Lower lobe of right lung (tissue), 2 donors: ENCODE measurements at regions not wholly inside any gene's neighbourhood (a gene's known extent, or its start where the extent isn't known, plus 50 kb on each side); places are given as distances from the start of the nearest gene placed in this dataset.

Source experiments
- ATAC-seq, 2 donors: fragments of 200-7000 bp; cut with Tn5 transposase; one replicate each; pipeline ENCODE4 v1.9.1; 2020 to 2022; ENCODE audit warnings: mild to moderate bottlenecking in 2 of 2, moderate library complexity in 2 of 2
- DNase-seq: peaks from one replicate; pipeline ENCODE4 v3.0.0-alpha.2; 2020
- H3K27ac ChIP-seq: fragments of 200-600 bp; one replicate; pipeline ENCODE4 v1.8.0; 2022
- H3K27me3 ChIP-seq: fragments of 200-600 bp; one replicate; pipeline ENCODE4 v1.8.0; 2022; ENCODE audit warnings: low read depth
- H3K36me3 ChIP-seq: fragments of 200-600 bp; one replicate; pipeline ENCODE4 v1.8.0; 2022; ENCODE audit warnings: mild to moderate bottlenecking
- H3K4me1 ChIP-seq: fragments of 200-600 bp; one replicate; pipeline ENCODE4 v1.8.0; 2022
- H3K4me3 ChIP-seq: fragments of 200-600 bp; one replicate; pipeline ENCODE4 v1.8.0; 2022; ENCODE audit warnings: mild to moderate bottlenecking
- H3K9me3 ChIP-seq: fragments of 200-600 bp; one replicate; pipeline ENCODE4 v1.8.0; 2022
- intact Hi-C: fragments of 100-400 bp; cut with DNase I; formaldehyde crosslinking; loops from one replicate; pipeline ENCODE4 v1.11.0; 2022
- TF ChIP-seq, protein P1 (sequence below): fragments of 200-600 bp; IDR thresholded peaks from one replicate; pipeline ENCODE4 v1.8.0; 2022; ENCODE audit warnings: antibody characterized with exemption, mild to moderate bottlenecking
- donor health status: DM: no; HTN: yes; CAD: no; lungs with severe emphysema.

DNA sequence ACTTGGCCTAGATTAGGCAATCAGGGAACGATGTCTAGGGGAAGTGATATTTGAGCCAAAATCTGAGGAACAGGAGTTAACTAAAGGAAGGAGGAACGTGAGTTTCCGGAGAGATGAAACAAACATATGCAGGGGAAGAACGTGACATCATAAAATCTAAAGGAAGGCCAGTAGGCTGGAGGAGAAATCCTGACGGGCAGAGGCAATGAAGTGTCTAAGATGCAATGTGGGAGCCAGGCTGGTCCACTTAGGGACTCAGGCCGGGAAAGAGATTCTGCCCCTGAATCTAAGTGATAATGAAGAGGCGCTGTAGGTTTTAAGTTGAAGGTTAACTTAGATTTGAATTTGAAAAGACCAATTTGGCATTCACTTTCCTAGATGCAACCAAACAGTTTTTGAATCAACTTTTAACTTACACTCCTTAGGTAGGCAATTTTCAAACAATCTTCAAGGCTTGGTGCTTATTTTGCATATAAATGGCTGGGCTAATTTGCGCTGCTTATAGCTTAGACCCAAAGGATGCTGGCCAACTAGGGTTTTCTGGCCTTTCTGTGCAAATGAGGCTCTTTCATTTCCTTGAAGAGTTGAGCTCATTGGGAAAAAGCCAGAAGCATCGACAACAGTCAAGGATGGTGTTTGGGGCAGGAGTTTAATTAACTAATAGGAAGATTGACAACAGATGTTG is 221.7 kb downstream of the SOX11 start:
- H3K4me1 ChIP-seq: peaks cover 10% of the 10 kb centered on the region
- TF ChIP-seq, protein P1, sequence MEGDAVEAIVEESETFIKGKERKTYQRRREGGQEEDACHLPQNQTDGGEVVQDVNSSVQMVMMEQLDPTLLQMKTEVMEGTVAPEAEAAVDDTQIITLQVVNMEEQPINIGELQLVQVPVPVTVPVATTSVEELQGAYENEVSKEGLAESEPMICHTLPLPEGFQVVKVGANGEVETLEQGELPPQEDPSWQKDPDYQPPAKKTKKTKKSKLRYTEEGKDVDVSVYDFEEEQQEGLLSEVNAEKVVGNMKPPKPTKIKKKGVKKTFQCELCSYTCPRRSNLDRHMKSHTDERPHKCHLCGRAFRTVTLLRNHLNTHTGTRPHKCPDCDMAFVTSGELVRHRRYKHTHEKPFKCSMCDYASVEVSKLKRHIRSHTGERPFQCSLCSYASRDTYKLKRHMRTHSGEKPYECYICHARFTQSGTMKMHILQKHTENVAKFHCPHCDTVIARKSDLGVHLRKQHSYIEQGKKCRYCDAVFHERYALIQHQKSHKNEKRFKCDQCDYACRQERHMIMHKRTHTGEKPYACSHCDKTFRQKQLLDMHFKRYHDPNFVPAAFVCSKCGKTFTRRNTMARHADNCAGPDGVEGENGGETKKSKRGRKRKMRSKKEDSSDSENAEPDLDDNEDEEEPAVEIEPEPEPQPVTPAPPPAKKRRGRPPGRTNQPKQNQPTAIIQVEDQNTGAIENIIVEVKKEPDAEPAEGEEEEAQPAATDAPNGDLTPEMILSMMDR: no peak
- DNase-seq: no peak
- no peak for ATAC-seq
- H3K27ac ChIP-seq: no peak overlapping the region
- no peak overlapping the region for H3K4me3 ChIP-seq
- no peaks in the 10 kb centered on the region for H3K36me3 ChIP-seq
- H3K27me3 ChIP-seq: no peaks in the 10 kb centered on the region
- H3K9me3 ChIP-seq: no peaks in the 10 kb centered on the region
- intact Hi-C loops: no loop called here

DNA sequence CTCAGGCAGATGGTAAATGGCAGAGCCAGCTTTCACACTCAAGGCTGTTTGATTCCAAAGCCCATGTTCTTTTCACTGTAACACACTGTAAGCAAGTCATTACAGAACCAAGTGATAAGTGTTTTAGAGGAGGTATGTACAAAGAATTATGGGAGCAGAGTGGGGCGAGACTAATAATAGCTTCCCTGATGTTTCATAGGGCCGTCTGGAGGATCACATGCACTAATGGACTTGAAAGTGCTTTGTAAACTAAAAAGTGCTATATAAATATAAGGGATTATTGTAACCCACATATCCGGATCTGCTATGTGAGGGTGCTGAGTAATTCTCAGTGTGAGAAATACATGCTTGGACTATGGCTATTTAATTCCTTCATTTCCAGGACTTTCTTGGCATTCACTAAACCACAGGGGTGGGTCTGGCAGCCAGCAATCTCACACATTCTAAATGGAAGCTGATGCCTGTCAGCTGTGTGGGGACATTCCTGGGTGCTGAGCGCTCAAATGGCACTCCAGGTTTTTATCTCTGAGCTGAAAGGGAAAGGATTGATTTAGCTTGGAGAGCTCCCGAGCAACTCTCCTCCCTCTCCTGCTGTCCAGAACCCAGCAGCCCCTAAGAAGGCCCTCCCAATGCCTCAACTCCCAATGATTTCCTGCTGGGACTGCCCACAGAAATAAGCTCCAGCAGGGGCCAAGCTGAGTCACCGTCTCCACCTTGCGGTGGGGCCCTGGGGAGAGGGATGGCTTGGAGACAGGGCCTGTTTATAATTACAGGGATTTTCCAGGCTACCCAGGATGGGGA is 222.8 kb downstream of the SOX11 start:
- ATAC-seq (peak; percentile 68 to 77), DNase-seq (no peak)
- Histone ChIP-seq H3K36me3 (no peaks in the 10 kb centered on the region), H3K4me3 (no peak overlapping the region), H3K4me1 (peaks cover 10% of the 10 kb centered on the region), H3K27me3 (no peaks in the 10 kb centered on the region), H3K27ac (no peak overlapping the region), H3K9me3 (no peaks in the 10 kb centered on the region)
- TF ChIP-seq, protein P1: no peak
- intact Hi-C loops: no loop called here

DNA sequence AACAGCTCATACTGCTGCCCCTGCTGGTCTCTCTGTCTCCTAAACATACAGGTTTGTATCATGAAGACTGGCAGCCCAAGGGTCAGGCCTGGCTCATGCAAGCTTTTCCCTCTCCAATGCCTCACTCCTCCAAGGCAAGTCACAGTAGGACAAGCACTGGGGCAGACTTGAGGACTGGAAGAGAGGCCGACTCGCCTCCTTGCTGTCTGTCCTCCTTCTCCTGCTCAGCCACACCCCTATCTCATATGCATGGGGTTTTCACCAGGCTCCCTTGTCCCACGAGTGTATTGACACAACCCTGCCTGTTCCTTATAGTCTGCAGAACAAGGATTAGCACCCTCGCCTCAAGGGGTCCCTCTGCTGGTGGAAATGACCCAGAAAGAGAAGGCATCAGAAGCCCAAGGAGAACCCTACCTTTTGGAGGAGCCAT is 223.7 kb downstream of the SOX11 start:
- peak; percentile 67 to 82 for ATAC-seq
- no peak for DNase-seq
- no peaks in the 10 kb centered on the region for H3K9me3 ChIP-seq
- H3K27me3 ChIP-seq: no peaks in the 10 kb centered on the region
- H3K4me1 ChIP-seq: peaks cover 10% of the 10 kb centered on the region
- no peak overlapping the region for H3K27ac ChIP-seq
- intact Hi-C loops: no loop called here
- H3K36me3 ChIP-seq: no peaks in the 10 kb centered on the region
- TF ChIP-seq, protein P1: peak; percentile 44
- H3K4me3 ChIP-seq: no peak overlapping the region

DNA sequence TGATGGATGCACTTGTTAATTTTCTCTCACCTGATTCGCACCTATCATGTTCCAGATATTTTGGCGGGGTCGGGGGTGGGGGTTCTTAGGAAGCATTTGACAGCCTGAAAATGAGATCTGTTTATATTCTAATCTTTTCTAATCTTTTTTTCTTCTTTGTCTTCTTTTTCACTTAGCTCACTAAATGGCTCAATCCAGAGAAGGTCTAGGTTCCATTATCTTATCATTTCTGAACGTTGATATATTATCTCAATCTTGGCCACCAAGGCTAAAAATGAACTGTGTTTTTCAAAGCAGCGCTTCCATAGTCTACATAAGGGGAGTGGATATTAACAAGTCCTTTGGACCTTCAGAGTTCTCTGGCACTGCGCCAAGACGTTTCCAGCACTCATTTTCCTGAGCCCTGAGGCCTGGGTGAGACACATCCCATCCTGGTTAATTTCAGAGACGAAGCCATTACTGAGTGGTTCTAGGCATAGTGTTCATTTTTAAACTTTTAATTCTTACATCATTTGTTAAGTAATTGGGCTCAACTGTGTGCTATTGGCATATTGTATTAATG is 229.0 kb downstream of the SOX11 start:
- ATAC-seq: no peak
- no peak for DNase-seq
- TF ChIP-seq, protein P1: no peak
- intact Hi-C loops: no loop called here
- H3K4me1 ChIP-seq: no peaks in the 10 kb centered on the region
- no peaks in the 10 kb centered on the region for H3K27me3 ChIP-seq
- H3K27ac ChIP-seq: no peak overlapping the region
- H3K4me3 ChIP-seq: no peak overlapping the region
- no peaks in the 10 kb centered on the region for H3K9me3 ChIP-seq
- H3K36me3 ChIP-seq: no peaks in the 10 kb centered on the region

DNA sequence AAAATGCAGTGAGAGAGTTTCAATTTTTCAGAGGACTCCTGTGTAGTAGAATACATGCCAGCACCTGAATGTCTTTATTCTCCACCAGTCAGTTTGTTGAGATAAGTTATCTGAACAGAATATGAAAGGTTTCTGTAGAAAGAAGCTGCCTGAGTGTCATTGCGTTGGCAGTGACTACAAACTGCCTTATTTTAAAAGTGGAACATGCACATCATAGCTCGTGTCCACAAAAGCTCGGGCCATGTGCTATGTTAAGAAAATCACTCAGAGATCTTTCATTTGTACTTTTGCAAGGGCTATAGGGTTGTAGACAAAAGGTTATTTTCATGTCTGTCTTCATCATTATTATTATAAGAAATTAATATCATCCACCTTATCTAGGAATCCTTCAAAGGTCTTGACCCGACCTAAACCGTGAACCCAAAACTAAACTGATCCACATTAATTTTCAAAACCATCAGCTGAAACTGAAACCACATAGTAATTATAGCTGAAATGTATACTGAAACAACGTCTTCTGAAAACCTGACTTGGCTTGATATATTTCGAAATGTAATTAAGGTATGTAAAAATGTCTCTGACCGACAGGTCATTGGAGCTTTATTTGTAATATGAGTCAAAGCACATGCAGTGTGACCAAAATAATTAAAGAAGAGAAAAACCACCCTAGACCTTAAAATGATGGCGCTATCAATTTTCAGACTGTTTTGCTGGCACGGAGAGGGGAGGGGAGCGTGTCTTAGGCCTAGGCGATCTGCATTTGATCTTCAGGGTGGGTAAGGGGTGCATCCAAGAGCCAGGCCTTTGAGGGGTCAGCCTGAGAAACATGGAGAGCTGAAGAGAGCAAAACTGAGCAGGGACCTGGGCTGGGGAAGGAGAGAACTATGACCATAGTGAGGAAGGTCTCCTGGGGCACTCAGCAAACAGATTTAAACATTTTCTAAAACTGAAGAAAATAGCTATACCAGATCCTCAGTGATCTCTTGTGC is 232.1 kb downstream of the SOX11 start:
- TF ChIP-seq, protein P1: no peak
- H3K27ac ChIP-seq: no peak overlapping the region
- H3K36me3 ChIP-seq: no peaks in the 10 kb centered on the region
- no peak overlapping the region for H3K4me3 ChIP-seq
- no peak for ATAC-seq
- H3K9me3 ChIP-seq: no peaks in the 10 kb centered on the region
- H3K27me3 ChIP-seq: no peaks in the 10 kb centered on the region
- H3K4me1 ChIP-seq: no peaks in the 10 kb centered on the region
- intact Hi-C loops: no loop called here
- no peak for DNase-seq
